HuH-7.5 (cell line): ENCODE measurements at regions not wholly inside any gene's neighbourhood (a gene's known extent, or its start where the extent isn't known, plus 50 kb on each side); places are given as distances from the start of the nearest gene placed in this dataset.

Source experiments
- DNase-seq: peaks from one replicate; pipeline ENCODE4 v3.0.0; 2011; ENCODE audit warnings: low spot score

- no peak for DNase-seq
Observed at GRCh38 chr10:58885146-58885545, 291.3 kb upstream of the PHYHIPL start.

GRCh38 chr10:58885686-58886345 lies 290.6 kb upstream of the PHYHIPL start:
- DNase-seq: no peak

GRCh38 chr10:58886406-58886805 lies 290.0 kb upstream of the PHYHIPL start:
- no peak for DNase-seq

GRCh38 chr10:58887474-58887873 lies 289.0 kb upstream of the PHYHIPL start:
- no peak for DNase-seq

- no peak for DNase-seq
Observed at GRCh38 chr10:58888957-58889356, 287.5 kb upstream of the PHYHIPL start.

- no peak for DNase-seq
Observed at GRCh38 chr10:58892031-58892531, 284.4 kb upstream of the PHYHIPL start.

GRCh38 chr10:58894929-58895328 lies 281.5 kb upstream of the PHYHIPL start:
- DNase-seq: no peak

GRCh38 chr10:58896229-58896628 lies 280.2 kb upstream of the PHYHIPL start:
- DNase-seq: no peak

- no peak for DNase-seq
Observed at GRCh38 chr10:58897236-58897635, 279.2 kb upstream of the PHYHIPL start.

- no peak for DNase-seq
Observed at GRCh38 chr10:58897708-58898107, 278.7 kb upstream of the PHYHIPL start.

GRCh38 chr10:58898854-58899573 lies 277.4 kb upstream of the PHYHIPL start:
- DNase-seq: no peak

- DNase-seq: no peak
Observed at GRCh38 chr10:58901092-58901646, 275.3 kb upstream of the PHYHIPL start.

GRCh38 chr10:58903071-58903470 lies 273.4 kb upstream of the PHYHIPL start:
- DNase-seq: no peak

- DNase-seq: no peak
Observed at GRCh38 chr10:58909881-58910280, 266.6 kb upstream of the PHYHIPL start.

GRCh38 chr10:58913717-58914116 lies 262.7 kb upstream of the PHYHIPL start:
- no peak for DNase-seq

- no peak for DNase-seq
Observed at GRCh38 chr10:58918887-58919286, 257.6 kb upstream of the PHYHIPL start.

- no peak for DNase-seq
Observed at GRCh38 chr10:58919927-58920654, 256.4 kb upstream of the PHYHIPL start.

GRCh38 chr10:58920655-58921003 lies 255.8 kb upstream of the PHYHIPL start:
- DNase-seq: no peak

GRCh38 chr10:58921421-58921855 lies 255.0 kb upstream of the PHYHIPL start:
- DNase-seq: no peak

GRCh38 chr10:58925381-58925780 lies 251.1 kb upstream of the PHYHIPL start:
- no peak for DNase-seq

- no peak for DNase-seq
Observed at GRCh38 chr10:58930500-58930899, 245.9 kb upstream of the PHYHIPL start.

GRCh38 chr10:58932126-58932525 lies 244.3 kb upstream of the PHYHIPL start:
- no peak for DNase-seq
